GM12878 (cell line): ENCODE measurements at regions not wholly inside any gene's neighbourhood (a gene's known extent, or its start where the extent isn't known, plus 50 kb on each side); places are given as distances from the start of the nearest gene placed in this dataset.

Experiments used
- ATAC-seq: fragments of 200-7000 bp; cut with Tn5 transposase; 3 replicates; pipeline ENCODE4 v1.9.1; 2020; ENCODE audit warnings: mild to moderate bottlenecking, moderate library complexity
- BruUV-seq: library from RNA; stranded (reverse); fragments of 400-500 nt; replicated peaks from 2 replicates; lab custom pipeline; 2021; lab: Mats Ljungman, UMichigan
- CTCF ChIA-PET: fragments of 300-600 bp; sonication (Branson Sonifier 250); formaldehyde crosslinking; extraction: SDS; loops from one replicate; lab custom pipeline; 2021; ENCODE audit warnings: inconsistent platforms; lab: Yijun Ruan, JAX
- POLR2A ChIA-PET: fragments of 350-600 bp; formaldehyde crosslinking; extraction: SDS; loops from one replicate; lab custom pipeline; 2021; ENCODE audit warnings: inconsistent platforms; lab: Charles Lee
- RAD21 ChIA-PET: fragments of 300-600 bp; sonication (Branson Sonifier 250); formaldehyde crosslinking; loops from one replicate; lab custom pipeline; 2023; ENCODE audit warnings: antibody characterized with exemption; ENCODE audit not compliant: unreplicated experiment; lab: Charles Lee
- SMC1A ChIA-PET: fragments of 300-600 bp; sonication (Branson Sonifier 250); formaldehyde crosslinking; loops from one replicate; lab custom pipeline; 2023; ENCODE audit not compliant: unreplicated experiment, uncharacterized antibody; lab: Charles Lee
- DNase-seq: peaks from one replicate; pipeline ENCODE4 v3.0.0-alpha.2; 2011; ENCODE audit warnings: low read depth, low spot score
- FAIRE-seq: peaks from 3 replicates; lab custom pipeline; 2011; peaks lifted over from hg19 to GRCh38; lab: Jason Lieb, UNC
- H2AFZ ChIP-seq: 2 replicates; pipeline ENCODE4 v1.6.0; 2011; ENCODE audit warnings: low read depth, low read length, control low read depth; ENCODE audit not compliant: control insufficient read depth
- H3K27ac ChIP-seq: 2 replicates; pipeline ENCODE4 v1.5.1; 2011; ENCODE audit warnings: control low read depth; ENCODE audit not compliant: control insufficient read depth, insufficient read depth
- H3K27me3 ChIP-seq, 2 experiments: replicated peaks in 1 of 2; 2 replicates each; pipeline versions ENCODE4 v1.6.0 to v1.6.1; 2011; ENCODE audit warnings: low read length in 1 of 2; ENCODE audit not compliant: control insufficient read depth in 2 of 2, insufficient read depth in 2 of 2
- H3K36me3 ChIP-seq, 2 experiments: 2 replicates each; pipeline ENCODE4 v1.5.1; 2011; ENCODE audit warnings: low read length in 1 of 2; ENCODE audit not compliant: control insufficient read depth in 2 of 2, insufficient read depth in 2 of 2
- H3K4me1 ChIP-seq: 2 replicates; pipeline ENCODE4 v1.6.1; 2011; ENCODE audit warnings: mild to moderate bottlenecking, low read length, moderate library complexity, mixed read lengths; ENCODE audit not compliant: control insufficient read depth, insufficient read depth
- H3K4me2 ChIP-seq: 2 replicates; pipeline ENCODE4 v1.6.0; 2011; ENCODE audit warnings: control low read depth; ENCODE audit not compliant: control insufficient read depth, insufficient read depth
- H3K4me3 ChIP-seq: fragments of 200-600 bp; sonication (generic); 2 replicates; pipeline ENCODE4 v1.5.1; 2016
- H3K79me2 ChIP-seq: 2 replicates; pipeline ENCODE4 v1.6.0; 2011; ENCODE audit warnings: low read length; ENCODE audit not compliant: control insufficient read depth, insufficient read depth
- H3K9ac ChIP-seq: 2 replicates; pipeline ENCODE4 v1.8.0; 2011; ENCODE audit warnings: low read length, control low read depth, mixed read lengths; ENCODE audit not compliant: control insufficient read depth, insufficient read depth
- H3K9me3 ChIP-seq: replicated peaks from 3 replicates; pipeline ENCODE4 v1.5.1; 2011; ENCODE audit warnings: mild to moderate bottlenecking, low read length; ENCODE audit not compliant: control insufficient read depth, insufficient read depth
- H4K20me1 ChIP-seq: 2 replicates; pipeline ENCODE4 v1.6.0; 2011; ENCODE audit not compliant: control insufficient read depth, insufficient read depth
- ATF2 ChIP-seq: IDR thresholded peaks from 2 replicates; pipeline ENCODE4 v1.6.1; 2012; ENCODE audit warnings: low read length, inconsistent platforms
- MTA3 ChIP-seq: IDR thresholded peaks from 2 replicates; pipeline ENCODE4 v1.6.1; 2012; ENCODE audit warnings: low read length, inconsistent platforms, borderline replicate concordance
- NKRF ChIP-seq: fragments of 450-650 bp; conservative IDR thresholded peaks from 2 replicates; pipeline ENCODE4 v1.6.1; 2017; ENCODE audit warnings: mild to moderate bottlenecking, moderate library complexity
- WGBS: methylation state at CpG from one replicate; pipeline ENCODE4 v1.1.6; 2016; ENCODE audit warnings: low lambda C conversion rate; ENCODE audit not compliant: insufficient replicate concordance, insufficient coverage; ENCODE audit errors: missing lambda C conversion rate; 5-methylcytosine and 5-hydroxymethylcytosine counted together
- in situ Hi-C: fragments of 300-500 bp; cut with MboI; formaldehyde crosslinking; loops from 9 replicates; pipeline ENCODE4 v1.14.3; 2018; ENCODE audit warnings: mixed read lengths
- intact Hi-C: fragments of 100-400 bp; cut with micrococcal nuclease; formaldehyde crosslinking; loops from one replicate; pipeline ENCODE4 v1.14.2; 2022; ENCODE audit not compliant: unreplicated experiment
- TF ChIP-seq, protein P1 (sequence below): fragments of 450-650 bp; IDR thresholded peaks from 2 replicates; pipeline ENCODE4 v1.6.1; 2016; ENCODE audit warnings: mild to moderate bottlenecking, moderate library complexity, borderline replicate concordance
- TF ChIP-seq, protein P2 (sequence below): fragments of 150-350 bp; IDR thresholded peaks from 2 replicates; pipeline ENCODE4 v1.6.1; 2014; ENCODE audit warnings: mild to moderate bottlenecking, low read depth, low read length
- TF ChIP-seq, protein P3 (sequence below): fragments of 450-650 bp; formaldehyde crosslinking; IDR thresholded peaks from 2 replicates; pipeline ENCODE4 v1.5.0; 2022; ENCODE audit warnings: mild to moderate bottlenecking, missing genetic modification characterization

DNA sequence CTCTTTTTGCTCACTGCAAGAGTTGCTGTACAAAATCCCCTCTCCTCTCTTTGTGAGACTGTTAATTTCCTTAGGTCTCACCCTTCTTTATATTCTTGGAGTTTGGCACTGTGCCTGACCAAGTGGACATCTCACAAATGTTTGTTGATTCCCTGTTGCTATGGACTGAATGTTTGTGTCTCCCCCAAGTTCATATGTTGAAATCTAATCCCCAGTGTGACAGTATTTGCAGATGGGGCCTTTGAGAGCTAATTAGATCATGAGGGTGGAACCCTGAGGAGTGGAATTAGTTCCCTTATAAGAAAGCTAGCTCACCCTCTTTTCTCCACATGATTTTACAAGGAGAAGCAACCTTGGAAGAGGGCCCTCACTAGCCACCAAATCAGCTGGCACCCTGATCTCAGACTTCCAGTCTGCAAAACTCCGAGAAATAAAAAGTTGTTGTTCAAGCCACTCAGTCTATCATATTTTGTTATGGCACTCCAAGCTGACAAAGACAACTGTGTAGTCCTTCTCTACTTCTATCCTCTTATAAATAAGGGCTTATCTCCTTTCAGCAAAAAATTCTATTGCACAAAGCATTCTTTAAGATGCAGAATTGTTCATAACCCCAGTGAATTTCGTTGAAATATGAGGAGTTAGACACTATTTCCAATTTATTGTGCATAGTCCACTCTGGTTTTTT lies 65.5 kb upstream of the NPHP3 start:
- intact Hi-C loops = no loop called here

More for the DNA sequence above, 65.5 kb upstream of the NPHP3 start:
- FAIRE-seq (no peak), DNase-seq (no peak), ATAC-seq (no peak)
- 0% methylated on average over 2 of the region's 2 CpGs for WGBS
- TF ChIP-seq ATF2 = no peak
- TF ChIP-seq, protein P1, sequence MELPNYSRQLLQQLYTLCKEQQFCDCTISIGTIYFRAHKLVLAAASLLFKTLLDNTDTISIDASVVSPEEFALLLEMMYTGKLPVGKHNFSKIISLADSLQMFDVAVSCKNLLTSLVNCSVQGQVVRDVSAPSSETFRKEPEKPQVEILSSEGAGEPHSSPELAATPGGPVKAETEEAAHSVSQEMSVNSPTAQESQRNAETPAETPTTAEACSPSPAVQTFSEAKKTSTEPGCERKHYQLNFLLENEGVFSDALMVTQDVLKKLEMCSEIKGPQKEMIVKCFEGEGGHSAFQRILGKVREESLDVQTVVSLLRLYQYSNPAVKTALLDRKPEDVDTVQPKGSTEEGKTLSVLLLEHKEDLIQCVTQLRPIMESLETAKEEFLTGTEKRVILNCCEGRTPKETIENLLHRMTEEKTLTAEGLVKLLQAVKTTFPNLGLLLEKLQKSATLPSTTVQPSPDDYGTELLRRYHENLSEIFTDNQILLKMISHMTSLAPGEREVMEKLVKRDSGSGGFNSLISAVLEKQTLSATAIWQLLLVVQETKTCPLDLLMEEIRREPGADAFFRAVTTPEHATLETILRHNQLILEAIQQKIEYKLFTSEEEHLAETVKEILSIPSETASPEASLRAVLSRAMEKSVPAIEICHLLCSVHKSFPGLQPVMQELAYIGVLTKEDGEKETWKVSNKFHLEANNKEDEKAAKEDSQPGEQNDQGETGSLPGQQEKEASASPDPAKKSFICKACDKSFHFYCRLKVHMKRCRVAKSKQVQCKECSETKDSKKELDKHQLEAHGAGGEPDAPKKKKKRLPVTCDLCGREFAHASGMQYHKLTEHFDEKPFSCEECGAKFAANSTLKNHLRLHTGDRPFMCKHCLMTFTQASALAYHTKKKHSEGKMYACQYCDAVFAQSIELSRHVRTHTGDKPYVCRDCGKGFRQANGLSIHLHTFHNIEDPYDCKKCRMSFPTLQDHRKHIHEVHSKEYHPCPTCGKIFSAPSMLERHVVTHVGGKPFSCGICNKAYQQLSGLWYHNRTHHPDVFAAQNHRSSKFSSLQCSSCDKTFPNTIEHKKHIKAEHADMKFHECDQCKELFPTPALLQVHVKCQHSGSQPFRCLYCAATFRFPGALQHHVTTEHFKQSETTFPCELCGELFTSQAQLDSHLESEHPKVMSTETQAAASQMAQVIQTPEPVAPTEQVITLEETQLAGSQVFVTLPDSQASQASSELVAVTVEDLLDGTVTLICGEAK = no peak
- TF ChIP-seq, protein P2, sequence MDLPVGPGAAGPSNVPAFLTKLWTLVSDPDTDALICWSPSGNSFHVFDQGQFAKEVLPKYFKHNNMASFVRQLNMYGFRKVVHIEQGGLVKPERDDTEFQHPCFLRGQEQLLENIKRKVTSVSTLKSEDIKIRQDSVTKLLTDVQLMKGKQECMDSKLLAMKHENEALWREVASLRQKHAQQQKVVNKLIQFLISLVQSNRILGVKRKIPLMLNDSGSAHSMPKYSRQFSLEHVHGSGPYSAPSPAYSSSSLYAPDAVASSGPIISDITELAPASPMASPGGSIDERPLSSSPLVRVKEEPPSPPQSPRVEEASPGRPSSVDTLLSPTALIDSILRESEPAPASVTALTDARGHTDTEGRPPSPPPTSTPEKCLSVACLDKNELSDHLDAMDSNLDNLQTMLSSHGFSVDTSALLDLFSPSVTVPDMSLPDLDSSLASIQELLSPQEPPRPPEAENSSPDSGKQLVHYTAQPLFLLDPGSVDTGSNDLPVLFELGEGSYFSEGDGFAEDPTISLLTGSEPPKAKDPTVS = no peak
- TF ChIP-seq, protein P3, sequence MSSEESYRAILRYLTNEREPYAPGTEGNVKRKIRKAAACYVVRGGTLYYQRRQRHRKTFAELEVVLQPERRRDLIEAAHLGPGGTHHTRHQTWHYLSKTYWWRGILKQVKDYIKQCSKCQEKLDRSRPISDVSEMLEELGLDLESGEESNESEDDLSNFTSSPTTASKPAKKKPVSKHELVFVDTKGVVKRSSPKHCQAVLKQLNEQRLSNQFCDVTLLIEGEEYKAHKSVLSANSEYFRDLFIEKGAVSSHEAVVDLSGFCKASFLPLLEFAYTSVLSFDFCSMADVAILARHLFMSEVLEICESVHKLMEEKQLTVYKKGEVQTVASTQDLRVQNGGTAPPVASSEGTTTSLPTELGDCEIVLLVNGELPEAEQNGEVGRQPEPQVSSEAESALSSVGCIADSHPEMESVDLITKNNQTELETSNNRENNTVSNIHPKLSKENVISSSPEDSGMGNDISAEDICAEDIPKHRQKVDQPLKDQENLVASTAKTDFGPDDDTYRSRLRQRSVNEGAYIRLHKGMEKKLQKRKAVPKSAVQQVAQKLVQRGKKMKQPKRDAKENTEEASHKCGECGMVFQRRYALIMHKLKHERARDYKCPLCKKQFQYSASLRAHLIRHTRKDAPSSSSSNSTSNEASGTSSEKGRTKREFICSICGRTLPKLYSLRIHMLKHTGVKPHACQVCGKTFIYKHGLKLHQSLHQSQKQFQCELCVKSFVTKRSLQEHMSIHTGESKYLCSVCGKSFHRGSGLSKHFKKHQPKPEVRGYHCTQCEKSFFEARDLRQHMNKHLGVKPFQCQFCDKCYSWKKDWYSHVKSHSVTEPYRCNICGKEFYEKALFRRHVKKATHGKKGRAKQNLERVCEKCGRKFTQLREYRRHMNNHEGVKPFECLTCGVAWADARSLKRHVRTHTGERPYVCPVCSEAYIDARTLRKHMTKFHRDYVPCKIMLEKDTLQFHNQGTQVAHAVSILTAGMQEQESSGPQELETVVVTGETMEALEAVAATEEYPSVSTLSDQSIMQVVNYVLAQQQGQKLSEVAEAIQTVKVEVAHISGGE (CRISPR knock-in tag) = no peak
- TF ChIP-seq NKRF = no peak
- no peak for TF ChIP-seq MTA3
- Histone ChIP-seq H2AFZ (no peak overlapping the region), H3K4me3 (no peak overlapping the region), H3K36me3 (no peaks in the 10 kb centered on the region), H3K27ac (no peak overlapping the region), H3K9ac (no peak overlapping the region), H3K27me3 (no peaks in the 10 kb centered on the region), H3K79me2 (no peaks in the 10 kb centered on the region), H3K4me2 (no peak overlapping the region), H3K9me3 (no peaks in the 10 kb centered on the region), H4K20me1 (no peaks in the 10 kb centered on the region), H3K4me1 (no peaks in the 10 kb centered on the region)
- no TSS peak for BruUV-seq
- ChIA-PET SMC1A (no interaction called here), POLR2A (no interaction called here), RAD21 (no interaction called here), CTCF (no interaction called here)
- in situ Hi-C loops = no loop called here
